Cardiac muscle cell (in vitro differentiated cells and primary cell): ENCODE measurements at regions not wholly inside any gene's neighbourhood (a gene's known extent, or its start where the extent isn't known, plus 50 kb on each side); places are given as distances from the start of the nearest gene placed in this dataset.
A peak's percentile ranks its signal among the peaks of the same experiment; 100 is the strongest.

Experiments
- DNase-seq, 2 donors: peaks; one replicate each; pipeline versions ENCODE4 v3.0.0 to v3.0.0-alpha.2; 2010 to 2017; ENCODE audit warnings: low read depth in 1 of 2, low spot score in 1 of 2
- H3K27ac ChIP-seq: fragments of 200-600 bp; sonication (generic); 2 replicates; pipeline ENCODE4 v1.5.1; 2016
- H3K27me3 ChIP-seq: fragments of 200-600 bp; sonication (generic); 2 replicates; pipeline ENCODE4 v1.6.0; 2016; ENCODE audit warnings: control low read depth
- H3K36me3 ChIP-seq: fragments of 200-600 bp; sonication (generic); 2 replicates; pipeline ENCODE4 v1.5.1; 2016; ENCODE audit warnings: control low read depth
- H3K4me1 ChIP-seq: fragments of 200-600 bp; sonication (generic); 2 replicates; pipeline ENCODE4 v1.8.1; 2017; ENCODE audit warnings: low read depth, mild to moderate bottlenecking, mixed run types
- H3K4me3 ChIP-seq: fragments of 200-600 bp; sonication (generic); 2 replicates; pipeline ENCODE4 v1.5.1; 2016; ENCODE audit warnings: mild to moderate bottlenecking
- H3K9me3 ChIP-seq: fragments of 200-600 bp; sonication (generic); 2 replicates; pipeline ENCODE4 v1.5.1; 2017; ENCODE audit warnings: low read depth, mild to moderate bottlenecking, control low read depth
- CTCF ChIP-seq: IDR thresholded peaks from 2 replicates; pipeline ENCODE4 v1.5.1; 2012; ENCODE audit warnings: low read depth, mild to moderate bottlenecking, low read length

- DNase-seq: no peak
- TF ChIP-seq CTCF: no peak
- Histone ChIP-seq H3K27ac (no peak overlapping the region), H3K9me3 (no peaks in the 10 kb centered on the region), H3K4me1 (peaks cover 16% of the 10 kb centered on the region), H3K27me3 (no peaks in the 10 kb centered on the region), H3K4me3 (no peak overlapping the region), H3K36me3 (no peaks in the 10 kb centered on the region)
Measured at GRCh38 chr16:54493594-54493993, 207.0 kb upstream of the IRX3 start.

DNA sequence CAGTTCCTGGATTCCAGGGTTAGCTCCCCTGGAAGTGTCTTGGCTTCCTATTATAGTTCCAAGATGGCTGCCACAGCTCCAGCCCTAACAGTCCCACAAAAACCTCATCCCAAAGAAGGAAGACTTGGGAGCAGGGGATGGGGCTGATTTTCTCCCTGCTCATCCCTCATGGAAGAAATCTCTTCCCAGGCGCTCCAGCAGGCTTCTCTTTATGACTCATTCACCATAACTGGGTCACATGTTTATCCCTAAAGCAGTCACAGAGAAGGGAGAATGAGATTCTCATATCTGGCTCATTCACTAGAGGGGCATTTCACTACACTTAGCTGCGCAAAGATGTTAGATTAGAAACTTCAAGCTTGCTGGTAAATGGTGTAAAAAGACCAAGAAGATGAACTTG is 206.5 kb upstream of the IRX3 start:
- H3K27me3 ChIP-seq: no peaks in the 10 kb centered on the region
- TF ChIP-seq CTCF: no peak
- H3K4me1 ChIP-seq: peaks cover 16% of the 10 kb centered on the region
- H3K27ac ChIP-seq: no peak overlapping the region
- no peaks in the 10 kb centered on the region for H3K36me3 ChIP-seq
- no peaks in the 10 kb centered on the region for H3K9me3 ChIP-seq
- peak in 1 of 2 donors; percentile 59 for DNase-seq
- no peak overlapping the region for H3K4me3 ChIP-seq

DNA sequence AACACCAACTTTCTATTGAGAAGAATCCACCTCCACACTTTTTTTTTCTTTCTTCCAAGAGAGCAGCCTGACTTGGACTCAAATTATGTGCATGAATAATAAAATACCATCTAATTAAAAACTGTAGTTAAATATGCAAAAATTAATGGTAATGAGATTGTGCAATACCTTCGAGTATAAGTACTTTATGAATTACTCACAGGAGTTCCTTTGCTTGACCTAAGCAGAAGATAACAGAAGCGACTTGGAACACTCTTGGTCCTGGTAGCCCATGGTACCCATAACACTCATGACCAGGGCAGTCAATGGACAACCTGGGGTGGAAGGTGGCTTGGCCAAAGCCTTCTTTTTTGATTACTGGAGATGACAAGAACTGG is 203.5 kb upstream of the IRX3 start:
- Histone ChIP-seq H3K4me1 (peaks cover 18% of the 10 kb centered on the region), H3K36me3 (no peaks in the 10 kb centered on the region), H3K9me3 (no peaks in the 10 kb centered on the region), H3K27me3 (no peaks in the 10 kb centered on the region), H3K27ac (no peak overlapping the region), H3K4me3 (no peak overlapping the region)
- TF ChIP-seq CTCF: no peak
- DNase-seq: no peak

- H3K9me3 ChIP-seq: no peaks in the 10 kb centered on the region
- no peaks in the 10 kb centered on the region for H3K27me3 ChIP-seq
- H3K27ac ChIP-seq: no peak overlapping the region
- H3K4me3 ChIP-seq: no peak overlapping the region
- H3K36me3 ChIP-seq: no peaks in the 10 kb centered on the region
- H3K4me1 ChIP-seq: peaks cover 24% of the 10 kb centered on the region
- TF ChIP-seq CTCF: no peak
- DNase-seq: no peak
Measured at GRCh38 chr16:54489225-54490111, 202.9 kb upstream of the IRX3 start.

- Histone ChIP-seq H3K27ac (no peak overlapping the region), H3K4me3 (no peak overlapping the region), H3K36me3 (no peaks in the 10 kb centered on the region), H3K9me3 (no peaks in the 10 kb centered on the region), H3K4me1 (peaks cover 31% of the 10 kb centered on the region), H3K27me3 (no peaks in the 10 kb centered on the region)
- no peak for DNase-seq
- no peak for TF ChIP-seq CTCF
Measured at GRCh38 chr16:54488729-54489128, 202.1 kb upstream of the IRX3 start.
